Skeletal muscle satellite cell (primary cell): ENCODE measurements at regions not wholly inside any gene's neighbourhood (a gene's known extent, or its start where the extent isn't known, plus 50 kb on each side); places are given as distances from the start of the nearest gene placed in this dataset. TPM values are rescaled to one million over a fixed set of nuclear protein-coding genes. Genes with fewer than 3 reads are reported as not detected.

Experiments
- H3K27me3 ChIP-seq: 2 replicates; pipeline ENCODE4 v1.7.0; 2013; ENCODE audit warnings: low read length; ENCODE audit not compliant: control insufficient read depth, insufficient read depth
- H3K36me3 ChIP-seq: 2 replicates; pipeline ENCODE4 v1.7.0; 2013; ENCODE audit warnings: mild to moderate bottlenecking, control low read depth, low read length; ENCODE audit not compliant: insufficient read depth
- H3K4me1 ChIP-seq: 2 replicates; pipeline ENCODE4 v1.7.0; 2013; ENCODE audit warnings: low read length; ENCODE audit not compliant: control insufficient read depth, insufficient read depth
- H3K4me2 ChIP-seq: 2 replicates; pipeline ENCODE4 v1.7.0; 2013; ENCODE audit warnings: mild to moderate bottlenecking, low read length
- H3K4me3 ChIP-seq: 2 replicates; pipeline ENCODE4 v1.7.0; 2013; ENCODE audit warnings: low read length
- H3K9ac ChIP-seq: 2 replicates; pipeline ENCODE4 v1.7.0; 2013; ENCODE audit warnings: mild to moderate bottlenecking, low read depth, low read length, moderate library complexity
- H3K9me3 ChIP-seq: replicated peaks from 2 replicates; pipeline ENCODE4 v1.7.0; 2013; ENCODE audit warnings: mild to moderate bottlenecking, control low read depth, low read length
- small RNA-seq: library from RNA; depleted of rRNA; stranded (forward); fragments of <200 nt; gene quantifications from one replicate; pipeline ENCODE3, GENCODE V24; 2012

GRCh38 chr12:104825408-104825807, 132.7 kb downstream of the SLC41A2 start:
- H3K27me3 ChIP-seq, result no peaks in the 10 kb centered on the region
- no peaks in the 10 kb centered on the region for H3K36me3 ChIP-seq
- H3K4me1 ChIP-seq, result no peaks in the 10 kb centered on the region
- no peaks in the 10 kb centered on the region for H3K9me3 ChIP-seq
- H3K4me2 ChIP-seq, result no peak overlapping the region
- no peak overlapping the region for H3K4me3 ChIP-seq
- H3K9ac ChIP-seq, result no peak overlapping the region

- Histone ChIP-seq H3K4me1 (no peaks in the 10 kb centered on the region), H3K4me2 (no peak overlapping the region), H3K9ac (no peak overlapping the region), H3K4me3 (no peak overlapping the region), H3K27me3 (no peaks in the 10 kb centered on the region), H3K9me3 (no peaks in the 10 kb centered on the region), H3K36me3 (no peaks in the 10 kb centered on the region)
These were observed 134.1 kb downstream of the SLC41A2 start for GRCh38 chr12:104823985-104824461.

DNA sequence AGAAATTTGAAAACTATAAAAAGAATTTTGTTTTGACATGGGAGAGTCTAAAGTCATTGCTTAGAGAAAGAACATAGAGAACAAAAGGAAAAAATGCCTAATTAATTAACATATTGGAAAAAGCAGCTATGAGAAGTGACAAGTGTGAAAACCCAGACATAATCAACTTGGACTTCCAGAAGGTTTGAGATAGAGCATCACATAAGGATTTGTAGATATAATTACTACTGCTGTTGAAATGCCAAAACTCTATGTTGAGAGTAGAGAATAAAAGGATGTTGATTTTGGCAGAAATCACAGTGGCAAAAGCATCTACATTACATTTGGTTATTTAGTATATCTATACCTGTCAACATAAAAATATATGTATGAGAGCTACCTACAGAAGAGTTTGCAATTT, 135.1 kb downstream of the SLC41A2 start:
- no peaks in the 10 kb centered on the region for H3K36me3 ChIP-seq

GRCh38 chr12:104816845-104817503, 141.1 kb downstream of the SLC41A2 start:
- Histone ChIP-seq H3K36me3 (no peaks in the 10 kb centered on the region), H3K4me2 (no peak overlapping the region), H3K9ac (no peak overlapping the region), H3K4me1 (no peaks in the 10 kb centered on the region), H3K27me3 (no peaks in the 10 kb centered on the region), H3K4me3 (no peak overlapping the region), H3K9me3 (no peaks in the 10 kb centered on the region)

More for the DNA sequence above, 135.1 kb downstream of the SLC41A2 start:
- no peak overlapping the region for H3K4me3 ChIP-seq
- no peak overlapping the region for H3K4me2 ChIP-seq
- H3K9me3 ChIP-seq, result no peaks in the 10 kb centered on the region
- no peaks in the 10 kb centered on the region for H3K27me3 ChIP-seq
- H3K4me1 ChIP-seq, result no peaks in the 10 kb centered on the region
- no peak overlapping the region for H3K9ac ChIP-seq

- Histone ChIP-seq H3K4me2 (no peak overlapping the region), H3K9ac (no peak overlapping the region), H3K9me3 (no peaks in the 10 kb centered on the region), H3K36me3 (no peaks in the 10 kb centered on the region), H3K4me1 (no peaks in the 10 kb centered on the region), H3K4me3 (no peak overlapping the region), H3K27me3 (no peaks in the 10 kb centered on the region)
These were observed 142.2 kb downstream of the SLC41A2 start for GRCh38 chr12:104815935-104816334.

GRCh38 chr12:104814944-104815343, 143.1 kb downstream of the SLC41A2 start:
- no peak overlapping the region for H3K4me3 ChIP-seq
- no peaks in the 10 kb centered on the region for H3K27me3 ChIP-seq
- H3K4me1 ChIP-seq, result no peaks in the 10 kb centered on the region
- H3K36me3 ChIP-seq, result no peaks in the 10 kb centered on the region
- no peaks in the 10 kb centered on the region for H3K9me3 ChIP-seq
- no peak overlapping the region for H3K4me2 ChIP-seq
- H3K9ac ChIP-seq, result no peak overlapping the region

Small RNA genes in the stretch of these regions (small RNA-seq; reads per million reads assigned to genes)
- gene RF00019, result not detected
